GM21786 (cell line): ENCODE measurements at regions not wholly inside any gene's neighbourhood (a gene's known extent, or its start where the extent isn't known, plus 50 kb on each side); places are given as distances from the start of the nearest gene placed in this dataset.
"Not testable (repeated sequence)": the region's sequence is repeated elsewhere in the genome, so short reads cannot be mapped to it uniquely, and the experiment has no call there.

Experiments
- ATAC-seq: cut with Tn5 transposase; IDR thresholded peaks from one replicate; pipeline ENCODE4 v1.9.1; 2021; ENCODE audit not compliant: unreplicated experiment

DNA sequence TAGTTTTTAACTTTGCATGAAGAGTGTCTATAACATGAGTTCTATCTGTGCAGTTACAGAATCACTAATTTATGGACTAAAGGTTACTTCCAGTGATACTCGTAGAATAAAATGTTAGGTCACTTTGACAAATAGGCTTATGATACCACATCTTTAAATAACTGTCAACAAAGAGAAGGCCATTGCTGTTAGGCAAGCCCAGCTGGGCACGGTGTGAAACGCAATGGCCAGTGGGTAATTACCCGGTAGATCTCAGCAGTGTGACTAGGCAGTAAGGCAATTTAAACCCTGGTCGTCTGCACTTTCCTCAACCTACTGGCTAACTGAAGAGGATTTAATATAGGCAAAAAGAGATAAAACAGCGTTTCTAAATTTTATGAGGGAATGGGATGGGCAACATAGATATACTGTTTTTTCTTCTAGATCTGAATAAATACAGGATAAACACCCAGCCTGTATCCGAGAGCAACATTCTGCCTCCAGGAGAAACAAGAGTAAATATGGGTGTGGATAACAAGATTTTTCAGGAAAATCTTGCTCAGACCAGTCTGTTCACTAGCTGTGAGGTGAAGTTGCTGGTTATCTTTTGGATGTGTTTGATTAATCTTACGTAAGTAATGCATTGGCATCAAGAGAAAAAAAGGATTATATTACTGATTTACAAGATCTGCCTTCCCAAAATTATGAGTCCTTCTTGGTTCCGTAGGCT lies 631.3 kb downstream of the EFNB2 start:
- no peak for ATAC-seq

DNA sequence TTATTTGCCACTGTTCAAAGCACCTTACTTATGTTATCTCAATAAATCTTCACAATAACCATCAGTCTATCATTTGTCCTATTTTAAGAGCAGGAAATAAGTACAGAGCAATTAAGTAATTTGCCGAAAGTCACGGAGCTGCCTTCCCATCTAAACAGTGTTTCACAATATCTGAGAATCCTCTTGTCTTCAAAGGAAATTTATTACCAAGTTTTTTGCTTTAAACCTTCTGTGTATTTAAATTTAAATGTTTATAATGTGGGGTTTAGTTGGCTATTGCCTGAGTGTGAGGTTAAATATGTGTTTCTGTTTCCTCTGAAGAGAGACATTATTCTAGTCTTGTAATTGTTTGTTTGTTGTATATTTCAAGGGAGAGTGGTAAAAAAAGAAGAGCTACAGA lies 633.1 kb downstream of the EFNB2 start:
- ATAC-seq: no peak

DNA sequence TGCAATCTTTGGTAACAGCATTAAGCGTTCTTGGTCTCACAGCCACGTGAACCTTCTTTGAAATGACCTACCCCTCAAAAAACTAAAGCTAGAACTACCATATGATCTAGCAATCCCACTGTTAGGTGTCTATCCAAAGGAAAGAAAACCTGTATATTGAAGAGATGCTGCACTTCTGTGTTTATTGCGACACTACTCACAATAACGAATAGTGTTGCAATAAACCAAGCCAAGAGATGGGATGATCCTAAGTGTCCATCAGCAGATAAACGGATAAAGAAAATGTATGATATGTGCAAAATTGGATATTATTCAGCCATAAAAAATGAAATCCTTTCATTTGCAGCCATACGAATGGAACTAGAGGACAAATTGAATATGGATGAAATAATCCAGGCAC lies 637.9 kb downstream of the EFNB2 start:
- ATAC-seq: no peak

DNA sequence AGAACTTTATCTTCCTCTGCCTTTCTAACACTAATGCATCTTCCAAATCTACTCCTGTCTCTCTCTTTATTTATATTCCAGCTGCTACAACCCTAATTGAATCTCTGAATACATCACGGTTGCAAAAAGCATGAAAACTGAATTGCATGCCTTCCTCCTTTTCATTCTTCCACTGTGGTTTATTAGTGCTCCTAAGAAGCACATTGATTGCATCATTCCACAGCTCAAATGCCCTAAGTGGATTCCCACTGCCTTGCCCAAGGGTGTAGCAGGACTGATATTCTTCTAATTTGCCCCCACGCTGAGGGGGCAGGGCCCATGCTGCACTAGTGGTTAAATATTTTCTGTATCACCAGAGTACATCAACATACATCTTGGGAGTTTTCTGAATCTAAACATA lies 640.8 kb downstream of the EFNB2 start:
- no peak for ATAC-seq

DNA sequence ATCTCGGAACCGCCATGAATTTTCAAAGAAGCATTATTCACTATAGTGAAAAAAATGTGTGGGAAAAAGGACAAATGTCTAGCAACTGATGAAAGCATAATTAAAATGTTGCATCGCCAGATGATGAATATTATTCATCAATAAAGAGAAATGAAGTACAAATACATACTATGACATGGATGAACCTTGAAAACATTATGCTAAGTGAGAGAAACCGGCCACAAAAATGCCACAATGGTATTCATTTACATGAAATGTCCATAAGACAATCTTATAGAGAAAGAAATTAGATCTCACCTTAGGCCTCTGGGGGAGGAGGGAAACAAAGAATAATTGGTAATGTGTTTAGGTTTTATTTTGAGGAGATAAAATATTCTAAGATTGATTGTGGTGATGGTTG lies 645.0 kb downstream of the EFNB2 start:
- ATAC-seq: no peak

DNA sequence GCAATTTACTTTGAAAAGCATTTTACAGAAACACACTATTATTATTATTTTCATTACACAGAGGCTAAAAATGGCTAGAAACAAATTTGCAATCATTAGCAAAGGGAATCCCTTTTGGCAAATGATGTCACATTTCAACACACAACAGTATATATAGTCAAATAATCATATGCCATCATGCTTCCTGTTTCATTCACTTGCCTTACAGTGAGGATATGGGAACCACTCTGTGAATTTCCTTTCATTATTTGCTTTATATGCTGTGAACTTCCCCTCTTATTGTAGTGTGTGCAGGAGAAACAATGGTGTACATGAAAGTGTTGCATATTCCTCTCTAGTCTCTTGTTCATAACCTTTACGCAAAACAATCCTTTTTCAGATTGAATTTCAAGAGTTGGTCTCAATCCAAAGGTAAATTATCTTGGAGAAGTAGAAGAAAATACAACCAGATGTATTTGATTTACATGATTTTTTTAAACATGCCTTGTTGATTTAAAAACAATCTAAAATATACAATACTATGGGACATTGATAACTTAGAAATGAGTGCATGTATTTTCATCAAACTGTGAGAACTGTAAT lies 657.3 kb downstream of the EFNB2 start:
- no peak for ATAC-seq

DNA sequence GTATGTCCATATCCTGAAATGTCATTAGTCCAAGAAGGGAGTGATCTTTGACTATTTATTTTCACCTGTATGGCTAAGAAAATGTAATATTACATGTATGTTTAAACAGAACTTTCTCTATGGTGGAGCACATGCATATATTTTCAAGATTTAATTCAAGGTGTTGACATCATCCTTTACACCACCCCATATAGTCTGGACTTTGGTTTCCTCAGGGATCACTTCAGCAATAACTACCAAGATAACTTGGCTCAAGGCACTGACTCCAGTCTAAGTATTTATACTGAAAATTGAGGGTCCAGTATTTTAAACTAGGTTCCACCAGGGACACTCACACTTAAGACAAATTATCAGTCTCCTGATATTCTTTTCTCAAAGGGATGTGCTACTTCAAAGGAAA lies 660.6 kb downstream of the EFNB2 start:
- no peak for ATAC-seq

DNA sequence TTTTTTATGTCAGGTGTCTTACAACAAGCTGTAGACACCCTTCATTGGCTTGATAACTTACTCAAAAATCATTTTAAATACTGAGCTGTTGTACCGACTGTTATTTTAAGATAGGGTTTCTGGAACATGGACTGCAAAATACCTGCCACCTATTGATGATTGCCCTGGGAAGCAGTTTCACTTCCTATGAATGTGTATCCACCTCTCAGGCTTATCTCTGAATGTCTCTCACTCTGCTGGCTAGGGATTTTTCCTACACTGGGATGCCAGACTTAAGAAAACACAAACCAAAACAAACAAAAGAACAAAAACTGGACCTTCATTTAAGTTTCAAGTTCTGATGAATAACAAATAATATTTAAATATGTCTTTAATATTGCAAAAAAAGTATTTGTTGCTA lies 663.7 kb downstream of the EFNB2 start:
- ATAC-seq: no peak

DNA sequence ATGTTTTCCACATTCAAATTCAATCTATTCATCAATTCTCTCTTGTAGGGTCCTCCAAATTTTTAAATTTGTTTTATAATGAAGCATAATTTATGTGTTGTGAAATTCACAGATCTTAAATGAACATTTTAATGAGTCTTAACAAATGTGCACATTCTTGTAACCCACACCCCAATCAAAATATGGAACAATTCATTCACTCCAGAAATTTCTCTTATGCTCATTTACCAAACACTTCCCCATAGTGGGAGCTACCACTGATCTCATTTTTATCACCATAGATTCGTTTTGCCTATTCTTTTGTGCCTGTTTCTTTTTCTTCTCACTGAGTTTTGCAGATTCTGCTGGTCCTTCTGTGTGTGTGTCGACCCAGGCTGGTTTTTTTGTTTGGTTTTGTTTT lies 664.1 kb downstream of the EFNB2 start:
- ATAC-seq: no peak

DNA sequence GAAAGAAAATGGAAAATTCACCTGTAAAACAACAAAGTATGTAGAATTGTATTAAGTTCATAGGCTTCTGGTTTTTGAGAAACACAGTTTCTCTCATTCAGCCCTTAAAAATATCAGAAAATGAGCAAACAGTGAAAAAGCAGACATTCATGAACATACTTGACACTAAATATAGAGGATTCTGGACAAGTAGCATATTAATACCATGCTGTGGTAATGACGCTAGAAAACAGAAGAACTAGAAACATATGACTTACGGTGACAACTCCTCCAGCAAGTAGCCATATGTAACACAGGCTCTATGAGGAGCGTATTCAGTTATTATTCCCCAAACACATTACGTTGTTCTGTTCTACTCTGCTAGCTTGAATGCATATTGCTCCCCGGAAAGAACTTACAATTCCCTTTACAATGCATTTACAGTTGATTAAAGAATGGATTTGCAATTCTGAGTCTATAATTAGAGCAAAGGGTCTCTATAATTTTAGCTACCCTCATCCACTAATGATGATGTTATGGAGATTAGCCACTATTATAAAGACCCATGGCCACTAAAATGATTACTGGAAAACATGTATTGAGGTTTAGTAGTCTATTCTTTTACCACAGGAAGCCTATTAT lies 672.1 kb downstream of the EFNB2 start:
- no peak for ATAC-seq

DNA sequence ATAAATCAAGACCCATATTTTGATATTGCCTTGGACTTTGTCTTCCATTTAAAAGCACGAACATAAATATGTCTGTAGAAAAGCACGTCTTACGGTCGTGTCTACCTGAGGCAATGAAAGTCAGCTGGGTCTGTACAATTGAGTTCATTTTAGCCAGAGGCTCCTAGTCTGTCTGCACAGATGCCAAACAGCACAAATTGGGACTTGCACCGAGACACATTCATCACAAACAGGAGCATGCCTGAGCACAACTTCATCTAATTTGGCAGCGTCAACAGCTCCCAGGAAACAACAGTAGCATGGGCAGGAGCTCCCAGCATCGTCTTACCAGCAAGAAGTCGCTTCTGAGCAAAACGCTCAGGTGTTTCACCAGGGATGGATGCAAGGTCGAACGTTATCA lies 687.0 kb downstream of the EFNB2 start:
- ATAC-seq: no peak

DNA sequence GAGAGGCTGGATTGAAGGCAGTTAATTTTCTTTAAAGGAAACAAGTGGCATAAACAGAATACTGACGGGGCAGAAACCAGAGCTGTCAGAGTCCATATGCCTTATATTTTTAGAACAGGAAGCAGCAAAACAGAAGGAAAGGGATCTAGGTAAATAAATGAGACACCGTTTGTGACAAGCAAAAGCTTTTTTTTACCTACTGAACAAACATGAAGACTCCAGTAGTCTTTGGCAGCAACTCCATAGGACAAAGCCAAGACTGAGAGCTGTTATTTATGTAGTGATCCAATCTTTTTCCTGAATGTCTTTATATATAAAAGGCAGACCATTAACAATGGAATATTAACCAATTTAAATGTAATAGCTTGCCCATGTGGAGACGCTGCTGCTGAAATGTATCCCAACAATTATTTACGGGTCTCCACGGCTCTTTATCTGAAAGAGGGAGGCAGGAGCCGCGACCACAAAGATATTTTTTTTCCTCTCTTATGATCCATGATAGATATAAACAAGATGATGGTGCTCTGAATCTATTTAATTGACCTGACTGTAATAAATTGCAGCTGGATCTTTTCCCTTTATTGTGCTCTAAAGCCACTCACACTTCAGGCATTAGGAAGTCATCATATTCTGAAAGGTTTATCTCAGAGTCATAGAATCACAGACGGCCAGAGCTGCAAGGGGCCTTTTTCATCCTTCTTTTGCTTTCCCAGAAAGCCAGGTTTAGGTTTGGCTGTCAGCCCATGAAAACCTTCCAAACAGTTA lies 687.8 kb downstream of the EFNB2 start:
- no peak for ATAC-seq

DNA sequence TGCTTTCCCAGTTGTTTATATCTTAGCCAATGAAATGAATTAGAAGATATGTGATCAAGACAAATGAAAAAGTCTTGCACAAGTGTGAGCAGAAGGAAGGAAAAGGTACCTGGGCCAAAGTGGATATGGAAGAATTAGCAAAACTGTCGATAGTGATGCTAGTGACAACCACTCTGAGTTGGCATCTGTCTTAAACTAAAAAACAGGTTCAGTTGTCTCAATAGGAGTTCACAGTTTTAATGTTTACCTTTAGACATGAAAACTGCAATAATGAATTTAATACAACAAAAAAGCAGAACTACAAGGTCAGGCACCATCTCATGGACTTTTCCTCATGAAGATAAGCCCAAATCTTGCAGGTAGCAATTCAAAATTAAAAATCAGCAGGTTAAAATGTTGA lies 688.5 kb downstream of the EFNB2 start:
- no peak for ATAC-seq

DNA sequence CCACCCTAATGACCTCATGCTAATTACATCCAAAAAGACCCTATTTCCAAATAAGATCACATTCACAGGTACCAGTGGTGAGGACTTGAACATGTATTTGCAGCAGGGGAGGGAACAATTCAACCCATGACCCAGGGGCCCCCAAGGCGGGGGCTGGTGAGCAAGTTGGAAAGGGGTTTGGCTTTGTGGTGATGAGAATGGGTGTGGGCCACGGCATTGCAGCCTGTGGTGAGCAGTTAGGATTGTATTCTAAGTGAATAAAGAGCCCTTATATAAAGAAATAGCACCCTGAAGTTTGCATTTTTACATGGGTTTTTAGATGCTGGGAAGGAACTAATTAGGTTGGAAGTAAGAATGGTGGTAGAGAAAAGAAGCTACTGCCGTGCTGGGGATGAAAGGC lies 694.2 kb downstream of the EFNB2 start:
- ATAC-seq: no peak

DNA sequence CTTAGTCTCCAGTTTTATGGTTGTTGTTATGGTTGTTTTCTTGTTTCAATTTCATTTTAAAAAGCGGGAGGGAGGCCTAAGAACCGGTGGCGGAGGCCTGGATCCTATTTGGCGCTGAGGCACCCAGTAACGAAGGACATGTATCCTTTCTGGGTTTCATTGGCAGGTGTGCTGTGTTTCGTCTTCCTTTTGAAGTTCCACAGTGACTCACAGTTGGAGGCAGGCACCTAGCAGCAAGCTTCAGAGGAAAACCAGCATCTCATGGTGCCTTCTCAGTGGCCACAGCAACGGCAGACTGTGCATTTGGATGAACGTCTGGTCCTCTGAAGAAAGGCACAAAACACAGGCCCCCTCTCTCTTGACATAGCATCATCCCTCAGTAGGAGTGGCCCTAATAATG lies 697.2 kb downstream of the EFNB2 start:
- no peak for ATAC-seq

DNA sequence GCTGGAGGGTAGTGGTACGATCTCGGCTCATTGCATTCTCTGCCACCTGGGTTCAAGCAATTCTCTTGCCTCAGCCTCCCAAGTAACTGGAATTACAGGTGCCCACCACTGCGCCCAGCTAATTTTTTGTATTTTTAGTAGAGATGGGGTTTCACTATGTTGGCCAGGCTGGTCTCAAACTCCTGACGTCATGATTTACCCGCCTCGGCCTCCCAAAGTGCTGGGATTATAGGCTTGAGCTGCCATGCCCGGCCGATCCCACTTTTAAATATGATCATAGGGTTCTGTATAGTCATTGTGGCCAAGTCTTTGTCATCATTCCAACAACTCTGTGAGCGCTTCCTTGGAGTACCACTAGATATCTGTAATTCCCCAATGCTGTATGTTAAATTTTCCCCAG lies 698.2 kb downstream of the EFNB2 start:
- ATAC-seq: not testable (repeated sequence)

DNA sequence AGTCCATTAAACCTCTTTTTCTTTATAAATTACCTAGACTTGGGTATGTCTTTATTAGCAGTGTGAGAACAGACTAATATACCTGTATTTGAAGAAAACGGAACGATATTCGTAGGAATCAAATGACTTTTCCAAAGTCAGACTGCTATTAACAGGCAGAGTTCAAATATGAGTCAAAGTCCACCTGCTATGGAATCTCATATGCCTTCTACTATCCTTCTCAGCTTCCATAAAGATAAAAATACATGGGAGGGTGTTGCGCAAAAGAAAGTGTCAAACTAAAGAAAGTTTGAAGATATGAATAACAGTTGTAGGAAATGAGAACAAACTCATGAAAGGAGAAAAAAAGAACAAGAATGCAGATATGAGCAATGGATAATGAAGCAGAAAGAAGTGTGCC lies 704.6 kb downstream of the EFNB2 start:
- ATAC-seq: no peak

DNA sequence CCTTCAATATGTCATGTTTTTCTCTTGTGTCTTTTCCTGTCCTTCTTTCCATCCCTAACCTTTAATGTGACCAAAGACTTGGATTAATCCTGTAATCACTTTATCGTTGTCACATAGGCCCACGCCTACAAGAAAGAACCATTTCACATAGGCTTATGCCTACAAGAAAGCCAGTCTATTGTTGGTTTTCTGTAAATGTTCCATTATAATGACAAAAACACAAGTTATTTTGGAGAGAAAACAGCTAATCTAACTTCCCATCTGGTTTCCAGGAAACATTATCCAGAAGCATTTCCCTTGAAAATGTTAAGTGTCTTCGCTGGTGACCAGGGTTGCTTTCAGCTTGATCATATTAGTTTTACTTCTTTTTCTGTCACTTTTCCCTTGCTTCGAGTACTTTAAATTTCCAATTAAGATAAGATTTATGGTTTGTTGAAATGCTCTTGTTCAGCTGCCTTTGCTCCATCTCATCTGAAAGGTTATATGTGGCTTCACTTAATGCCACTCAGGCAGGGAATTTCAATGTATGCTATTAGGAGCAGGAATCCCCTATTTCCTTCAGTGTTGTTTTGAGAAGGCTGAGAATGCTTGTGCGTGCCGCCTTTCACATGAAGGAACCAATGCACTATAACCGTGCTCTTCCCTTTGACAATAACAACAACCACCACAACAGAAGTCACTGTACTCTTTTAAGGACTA lies 708.2 kb downstream of the EFNB2 start:
- ATAC-seq: no peak

DNA sequence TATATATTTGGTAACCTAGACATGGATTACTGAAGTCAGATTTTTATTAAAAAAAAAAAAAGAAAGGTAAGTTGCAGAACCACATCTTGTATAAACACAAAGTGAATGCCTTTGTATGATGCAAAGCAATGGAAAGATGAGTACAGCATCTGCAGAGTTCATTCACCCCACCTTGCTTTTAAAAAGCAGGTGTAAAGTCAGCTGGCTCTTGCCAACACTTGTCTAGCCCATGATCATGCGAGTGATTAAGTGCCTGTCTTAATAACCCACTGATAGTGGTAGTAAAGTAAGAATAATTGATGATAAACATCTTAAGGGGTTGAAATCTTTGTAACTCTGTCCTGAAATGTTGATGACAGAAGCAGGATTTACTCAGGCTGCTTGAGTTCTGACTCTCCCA lies 710.4 kb downstream of the EFNB2 start:
- no peak for ATAC-seq

DNA sequence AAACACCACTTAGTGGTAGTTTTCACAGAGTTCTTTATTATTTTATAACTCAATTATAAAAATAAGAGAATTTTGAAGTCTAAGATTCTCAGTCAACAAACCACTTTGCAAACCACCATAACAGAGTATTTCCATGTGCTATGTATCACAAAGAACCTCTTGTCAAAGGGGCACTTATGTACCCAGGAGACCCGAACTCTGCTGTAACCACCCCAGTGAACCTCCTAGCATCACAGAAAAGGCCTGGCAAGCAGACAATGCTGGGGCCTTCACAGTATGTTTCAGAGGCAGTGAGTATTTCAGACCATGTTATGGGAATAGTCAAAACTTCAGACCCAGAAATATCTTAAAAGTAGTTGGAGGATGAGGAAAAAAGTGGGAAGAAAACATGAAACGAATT lies 714.1 kb downstream of the EFNB2 start:
- no peak for ATAC-seq

DNA sequence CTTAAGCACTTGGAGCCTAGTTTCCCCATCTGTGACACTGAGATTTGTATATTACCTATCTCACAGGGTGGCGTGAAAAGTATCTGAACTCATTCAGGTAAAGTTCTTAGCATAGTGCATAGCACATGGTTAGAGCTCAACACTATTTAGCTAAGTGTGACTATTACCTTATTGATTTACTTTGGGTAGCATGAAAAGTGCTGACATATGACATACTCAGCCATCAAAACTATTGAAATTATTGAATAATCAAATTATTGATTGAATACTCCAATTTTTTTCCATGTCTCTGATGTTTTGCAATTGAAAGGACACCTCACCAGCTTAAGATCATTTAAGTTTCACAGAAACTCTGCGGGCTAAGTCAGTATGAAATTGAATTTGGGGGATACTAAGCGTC lies 715.0 kb downstream of the EFNB2 start:
- ATAC-seq: no peak
